DOHH2 (cell line): ENCODE measurements at regions not wholly inside any gene's neighbourhood (a gene's known extent, or its start where the extent isn't known, plus 50 kb on each side); places are given as distances from the start of the nearest gene placed in this dataset.
"Not testable (repeated sequence)": the region's sequence is repeated elsewhere in the genome, so short reads cannot be mapped to it uniquely, and the experiment has no call there.

Source experiments
- H3F3A ChIP-seq: fragments of 200-600 bp; sonication (generic), shearing (Covaris generic); 2 replicates; pipeline ENCODE4 v1.6.0; 2016; ENCODE audit warnings: antibody characterized with exemption, mild to moderate bottlenecking; ENCODE audit not compliant: control insufficient read depth, insufficient read depth
- H3K27ac ChIP-seq: fragments of 200-600 bp; sonication (generic); 2 replicates; pipeline ENCODE4 v1.5.1; 2014; ENCODE audit warnings: low read depth, mild to moderate bottlenecking, low read length, moderate library complexity
- H3K27me3 ChIP-seq: fragments of 200-600 bp; sonication (generic); 2 replicates; pipeline ENCODE4 v1.6.1; 2014; ENCODE audit warnings: mild to moderate bottlenecking, low read length, mixed read lengths; ENCODE audit not compliant: control insufficient read depth
- H3K36me3 ChIP-seq: fragments of 200-600 bp; sonication (generic); 2 replicates; pipeline ENCODE4 v1.6.1; 2014; ENCODE audit warnings: mild to moderate bottlenecking, low read length, moderate library complexity, mixed read lengths; ENCODE audit not compliant: control insufficient read depth
- H3K4me1 ChIP-seq: fragments of 200-600 bp; sonication (generic); 2 replicates; pipeline ENCODE4 v1.6.1; 2014; ENCODE audit warnings: mild to moderate bottlenecking, low read length, mixed read lengths; ENCODE audit not compliant: control insufficient read depth
- H3K4me2 ChIP-seq: fragments of 200-600 bp; sonication (generic); 2 replicates; pipeline ENCODE4 v1.6.0; 2014; ENCODE audit warnings: mild to moderate bottlenecking, low read length, moderate library complexity
- H3K4me3 ChIP-seq: fragments of 200-600 bp; sonication (generic); 2 replicates; pipeline ENCODE4 v1.5.1; 2014; ENCODE audit warnings: mild to moderate bottlenecking, low read length, mixed read lengths
- H3K79me2 ChIP-seq: fragments of 200-600 bp; sonication (generic); 2 replicates; pipeline ENCODE4 v1.6.1; 2014; ENCODE audit warnings: mild to moderate bottlenecking, low read length, mixed read lengths; ENCODE audit not compliant: control insufficient read depth
- H3K9me2 ChIP-seq: fragments of 200-600 bp; sonication (generic); replicated peaks from 2 replicates; pipeline ENCODE4 v1.6.1; 2014; ENCODE audit warnings: mild to moderate bottlenecking, low read length, mixed read lengths; ENCODE audit not compliant: control insufficient read depth
- H3K9me3 ChIP-seq: fragments of 200-600 bp; sonication (generic); 2 replicates; pipeline ENCODE4 v1.6.1; 2014; ENCODE audit warnings: antibody characterized with exemption, low read length, mixed read lengths; ENCODE audit not compliant: control insufficient read depth, insufficient read depth
- H4K20me1 ChIP-seq: fragments of 200-600 bp; sonication (generic); 2 replicates; pipeline ENCODE4 v1.6.0; 2014; ENCODE audit warnings: low read depth, mild to moderate bottlenecking, antibody characterized with exemption, low read length, moderate library complexity; ENCODE audit not compliant: control insufficient read depth, insufficient read depth
- EZH2phosphoT487 ChIP-seq: fragments of 200-600 bp; sonication (generic); IDR thresholded peaks from 2 replicates; pipeline ENCODE4 v1.6.1; 2017; ENCODE audit warnings: borderline replicate concordance, mild to moderate bottlenecking, antibody characterized with exemption, low read length, moderate library complexity, mixed read lengths
- TF ChIP-seq, protein P1 (sequence below): fragments of 200-600 bp; sonication (generic); IDR thresholded peaks from one replicate; pipeline ENCODE4 v1.5.1; 2014; ENCODE audit warnings: antibody characterized with exemption, mild to moderate bottlenecking, low read depth, low read length; ENCODE audit not compliant: poor library complexity, severe bottlenecking

DNA sequence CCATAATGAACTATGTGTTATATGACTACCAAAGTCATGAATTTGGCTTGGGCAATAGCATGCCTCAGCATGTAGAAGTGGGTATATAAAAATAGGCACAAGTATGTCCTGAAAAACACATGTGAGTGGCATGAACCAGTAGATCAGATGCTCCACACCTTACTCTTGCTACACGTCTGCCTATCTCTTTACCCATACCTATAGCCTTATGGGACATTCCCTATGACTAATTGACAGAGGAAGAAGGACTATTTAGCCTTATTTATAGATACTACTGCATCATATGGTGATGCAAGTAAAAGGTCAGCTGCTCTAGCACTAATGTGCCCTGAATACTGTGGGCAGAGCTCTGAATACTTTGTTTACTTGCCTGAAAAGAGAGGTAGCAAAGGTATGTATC, 81.0 kb upstream of the ZPLD1 start:
- Histone ChIP-seq H3K4me3 (no peak overlapping the region), H3F3A (no peaks in the 10 kb centered on the region), H3K9me3 (no peaks in the 10 kb centered on the region), H3K27me3 (no peaks in the 10 kb centered on the region), H3K4me1 (no peaks in the 10 kb centered on the region), H3K27ac (no peak overlapping the region), H3K36me3 (no peaks in the 10 kb centered on the region), H4K20me1 (no peaks in the 10 kb centered on the region), H3K9me2 (no peaks in the 10 kb centered on the region), H3K4me2 (no peak overlapping the region), H3K79me2 (no peaks in the 10 kb centered on the region)
- TF ChIP-seq, protein P1, sequence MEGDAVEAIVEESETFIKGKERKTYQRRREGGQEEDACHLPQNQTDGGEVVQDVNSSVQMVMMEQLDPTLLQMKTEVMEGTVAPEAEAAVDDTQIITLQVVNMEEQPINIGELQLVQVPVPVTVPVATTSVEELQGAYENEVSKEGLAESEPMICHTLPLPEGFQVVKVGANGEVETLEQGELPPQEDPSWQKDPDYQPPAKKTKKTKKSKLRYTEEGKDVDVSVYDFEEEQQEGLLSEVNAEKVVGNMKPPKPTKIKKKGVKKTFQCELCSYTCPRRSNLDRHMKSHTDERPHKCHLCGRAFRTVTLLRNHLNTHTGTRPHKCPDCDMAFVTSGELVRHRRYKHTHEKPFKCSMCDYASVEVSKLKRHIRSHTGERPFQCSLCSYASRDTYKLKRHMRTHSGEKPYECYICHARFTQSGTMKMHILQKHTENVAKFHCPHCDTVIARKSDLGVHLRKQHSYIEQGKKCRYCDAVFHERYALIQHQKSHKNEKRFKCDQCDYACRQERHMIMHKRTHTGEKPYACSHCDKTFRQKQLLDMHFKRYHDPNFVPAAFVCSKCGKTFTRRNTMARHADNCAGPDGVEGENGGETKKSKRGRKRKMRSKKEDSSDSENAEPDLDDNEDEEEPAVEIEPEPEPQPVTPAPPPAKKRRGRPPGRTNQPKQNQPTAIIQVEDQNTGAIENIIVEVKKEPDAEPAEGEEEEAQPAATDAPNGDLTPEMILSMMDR: no peak
- TF ChIP-seq EZH2phosphoT487: no peak

DNA sequence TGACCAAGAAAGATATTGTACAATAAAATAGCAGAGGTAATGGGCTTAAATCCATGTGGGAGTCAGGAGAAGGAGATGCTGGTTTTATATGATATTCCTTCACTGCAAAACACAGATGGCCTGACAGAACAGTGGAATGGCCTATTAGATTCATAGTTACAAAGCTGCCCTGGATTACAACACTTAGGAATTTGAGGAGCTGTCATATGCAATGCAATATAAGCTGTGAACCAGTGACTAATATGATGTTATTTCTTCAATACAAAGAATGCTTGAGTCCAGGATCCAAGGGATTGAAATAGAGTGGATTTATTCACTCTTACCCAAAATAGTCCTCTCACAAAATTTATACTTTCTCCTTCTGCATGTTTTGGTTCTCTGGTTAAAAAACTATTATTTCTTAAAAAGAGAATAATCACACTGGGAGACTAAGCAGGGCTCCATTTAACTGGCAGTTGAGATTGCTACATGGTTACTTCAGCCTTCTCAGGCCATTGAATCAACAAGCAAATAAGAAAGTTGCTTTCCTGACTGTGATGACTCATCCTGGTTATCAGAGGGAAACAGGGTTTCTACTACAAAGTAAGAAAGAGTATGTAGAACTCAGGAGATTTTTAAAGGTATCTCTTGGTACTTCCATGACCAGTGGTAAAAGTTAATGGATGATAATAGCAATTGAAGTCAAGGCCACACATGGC, 79.8 kb upstream of the ZPLD1 start:
- no peaks in the 10 kb centered on the region for H3K79me2 ChIP-seq
- no peak overlapping the region for H3K4me3 ChIP-seq
- no peaks in the 10 kb centered on the region for H3K9me2 ChIP-seq
- no peak for TF ChIP-seq EZH2phosphoT487
- TF ChIP-seq, protein P1: no peak
- H3K4me2 ChIP-seq: no peak overlapping the region
- H3K27me3 ChIP-seq: no peaks in the 10 kb centered on the region
- H3F3A ChIP-seq: no peaks in the 10 kb centered on the region
- H4K20me1 ChIP-seq: no peaks in the 10 kb centered on the region
- H3K9me3 ChIP-seq: no peaks in the 10 kb centered on the region
- H3K4me1 ChIP-seq: no peaks in the 10 kb centered on the region
- H3K36me3 ChIP-seq: no peaks in the 10 kb centered on the region
- H3K27ac ChIP-seq: no peak overlapping the region

DNA sequence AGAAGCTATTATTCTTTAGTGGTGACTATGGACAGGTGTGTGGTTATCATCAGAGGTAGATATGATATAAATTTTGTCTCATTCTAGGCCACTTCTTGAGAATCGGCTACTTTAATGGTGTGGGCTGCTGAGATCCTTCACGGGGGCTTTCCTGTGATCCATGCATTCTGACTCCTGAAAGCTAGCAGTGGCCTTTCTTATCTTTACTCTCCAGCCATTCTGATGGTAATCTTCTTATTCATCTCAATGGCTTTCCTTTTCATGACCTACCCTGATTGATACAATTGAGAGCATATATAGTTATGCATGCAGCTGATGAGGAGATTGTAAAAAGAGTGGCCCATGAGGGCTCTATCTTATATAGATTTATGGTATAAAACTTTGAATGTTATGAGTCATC, 78.3 kb upstream of the ZPLD1 start:
- TF ChIP-seq, protein P1: no peak
- no peak for TF ChIP-seq EZH2phosphoT487
- H3K4me2 ChIP-seq: no peak overlapping the region
- no peaks in the 10 kb centered on the region for H3K79me2 ChIP-seq
- H4K20me1 ChIP-seq: no peaks in the 10 kb centered on the region
- no peaks in the 10 kb centered on the region for H3K4me1 ChIP-seq
- no peaks in the 10 kb centered on the region for H3K36me3 ChIP-seq
- H3K9me2 ChIP-seq: no peaks in the 10 kb centered on the region
- no peaks in the 10 kb centered on the region for H3F3A ChIP-seq
- H3K4me3 ChIP-seq: no peak overlapping the region
- H3K27me3 ChIP-seq: no peaks in the 10 kb centered on the region
- H3K27ac ChIP-seq: no peak overlapping the region
- H3K9me3 ChIP-seq: no peaks in the 10 kb centered on the region

DNA sequence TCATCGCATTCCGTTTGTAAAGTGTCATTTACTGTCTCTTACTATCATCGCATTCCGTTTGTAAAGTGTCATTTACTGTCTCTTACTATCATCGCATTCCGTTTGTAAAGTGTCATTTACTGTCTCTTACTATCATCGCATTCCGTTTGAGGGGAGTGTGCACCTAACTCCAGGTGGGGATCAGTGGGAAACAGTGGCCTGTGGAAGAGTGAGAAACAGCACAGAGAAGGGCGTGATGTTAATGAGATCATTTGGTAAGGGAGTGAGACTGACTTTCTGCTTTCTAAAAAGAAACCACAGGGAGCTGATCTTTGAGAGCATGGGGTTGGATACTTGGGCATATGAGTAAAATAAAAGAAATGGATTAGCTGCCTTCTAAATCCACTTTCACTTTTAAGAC, 77.5 kb upstream of the ZPLD1 start:
- not testable (repeated sequence) for H3K9me3 ChIP-seq

More for the DNA sequence above, 77.5 kb upstream of the ZPLD1 start:
- H3K4me2 ChIP-seq, H3K9me2 ChIP-seq, H3K27ac ChIP-seq, H3K27me3 ChIP-seq, H3F3A ChIP-seq, H4K20me1 ChIP-seq, H3K79me2 ChIP-seq, H3K4me3 ChIP-seq, H3K36me3 ChIP-seq, H3K4me1 ChIP-seq: not testable (repeated sequence)
